GM12875 (cell line): ENCODE measurements at regions not wholly inside any gene's neighbourhood (a gene's known extent, or its start where the extent isn't known, plus 50 kb on each side); places are given as distances from the start of the nearest gene placed in this dataset.

ENCODE experiments used
- H3K4me3 ChIP-seq: one replicate; pipeline ENCODE4 v1.5.1; 2011; ENCODE audit warnings: low read depth, low read length, control low read depth
- CTCF ChIP-seq: IDR thresholded peaks from 2 replicates; pipeline ENCODE4 v1.5.1; 2011; ENCODE audit warnings: low read depth, mild to moderate bottlenecking, control low read depth, inconsistent platforms, low read length, moderate library complexity, borderline replicate concordance; ENCODE audit not compliant: insufficient read depth

DNA sequence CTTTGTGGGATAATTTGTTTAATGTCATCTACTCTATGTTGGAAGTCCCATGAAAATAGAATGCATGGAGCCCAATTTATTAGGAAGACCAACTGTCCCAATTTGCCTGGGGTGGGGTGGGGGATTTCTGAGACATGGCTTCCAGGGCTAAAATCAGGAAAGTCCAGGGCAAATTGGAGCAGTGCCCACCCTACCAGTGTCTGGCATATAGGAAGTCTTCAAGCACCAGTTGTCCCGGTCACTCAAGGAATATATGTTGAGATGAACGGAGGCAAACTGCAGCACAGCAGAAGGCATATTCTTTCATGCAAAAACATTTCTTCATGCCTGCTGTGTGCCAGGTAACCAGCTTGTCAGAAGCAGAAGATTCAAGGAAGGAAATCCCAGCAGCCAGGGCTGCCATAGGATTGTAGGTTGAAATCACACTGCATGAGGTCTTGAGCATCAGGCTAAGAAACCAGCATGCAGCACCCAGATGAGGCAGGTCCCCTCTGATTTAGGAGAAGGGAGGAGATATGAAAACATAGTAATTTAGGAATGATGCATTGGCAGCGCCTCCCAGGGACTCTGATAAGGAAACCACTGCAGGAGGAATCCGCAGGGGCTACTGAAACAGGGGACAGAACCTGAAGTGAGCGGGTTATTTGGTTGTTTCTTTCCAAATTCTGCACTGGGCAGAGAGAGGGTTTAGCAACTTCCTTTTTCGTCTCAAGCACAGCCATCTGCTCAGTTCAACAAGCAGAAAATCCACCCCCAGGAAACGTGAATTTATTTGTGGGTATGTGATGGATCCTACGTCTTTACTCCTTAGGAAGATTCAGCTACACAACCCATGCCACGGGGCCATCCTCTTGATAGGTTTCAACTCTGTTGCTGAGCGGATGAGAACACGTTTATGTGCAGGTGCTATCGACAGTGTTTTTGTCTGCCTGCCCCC is 112.6 kb upstream of the CPEB4 start:
- TF ChIP-seq CTCF, result no peak
- no peak overlapping the region for H3K4me3 ChIP-seq

- no peak overlapping the region for H3K4me3 ChIP-seq
- no peak for TF ChIP-seq CTCF
These were observed 111.0 kb upstream of the CPEB4 start for GRCh38 chr5:173777149-173777548.

DNA sequence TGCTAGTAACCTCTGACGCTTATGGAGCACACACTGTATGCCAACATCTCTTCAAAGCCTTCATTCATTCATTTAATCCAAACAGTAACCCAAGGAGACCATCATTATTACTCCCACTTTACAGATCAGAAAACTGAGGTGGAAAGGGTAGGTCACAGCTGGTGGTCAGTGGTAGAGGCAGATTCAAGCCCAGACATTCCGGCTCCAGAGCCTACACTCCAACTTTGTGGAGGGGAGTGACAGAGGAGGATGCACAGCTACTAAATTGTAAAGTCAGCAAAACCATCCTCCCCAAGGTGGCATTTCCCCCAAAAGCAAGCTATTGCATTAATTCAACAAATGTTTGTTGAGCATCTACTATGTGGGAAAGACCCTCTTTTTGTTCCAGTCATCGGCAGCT is 110.5 kb upstream of the CPEB4 start:
- no peak for TF ChIP-seq CTCF
- H3K4me3 ChIP-seq, result no peak overlapping the region

GRCh38 chr5:173778152-173778782 is 109.9 kb upstream of the CPEB4 start:
- no peak overlapping the region for H3K4me3 ChIP-seq

DNA sequence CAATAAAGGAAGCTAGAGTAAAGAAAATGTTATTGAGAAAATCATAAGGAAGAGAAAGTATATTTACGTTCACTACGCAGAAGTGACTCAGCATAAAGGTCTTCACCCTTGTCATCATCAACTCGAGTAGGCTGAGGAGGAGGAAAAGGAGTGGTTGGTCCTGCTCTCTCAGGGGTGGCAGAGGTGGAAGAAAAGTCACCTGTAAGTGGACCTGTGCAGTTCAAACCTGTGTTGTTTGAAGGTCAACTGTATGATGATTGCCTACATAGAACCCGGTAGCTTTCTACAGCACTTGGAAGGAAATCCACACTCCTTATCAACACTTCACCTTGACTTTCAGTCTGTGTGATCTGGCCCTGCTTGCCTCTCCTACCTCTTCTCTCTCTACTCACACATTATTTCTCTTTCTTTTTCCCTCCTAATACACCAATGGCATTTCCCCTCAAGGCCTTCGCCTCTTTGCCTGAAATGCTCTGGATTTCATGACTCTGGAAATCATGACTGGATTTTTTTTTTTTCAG is 109.3 kb upstream of the CPEB4 start:
- no peak overlapping the region for H3K4me3 ChIP-seq
- no peak for TF ChIP-seq CTCF

More at GRCh38 chr5:173778152-173778782, 109.9 kb upstream of the CPEB4 start:
- TF ChIP-seq CTCF, result no peak

DNA sequence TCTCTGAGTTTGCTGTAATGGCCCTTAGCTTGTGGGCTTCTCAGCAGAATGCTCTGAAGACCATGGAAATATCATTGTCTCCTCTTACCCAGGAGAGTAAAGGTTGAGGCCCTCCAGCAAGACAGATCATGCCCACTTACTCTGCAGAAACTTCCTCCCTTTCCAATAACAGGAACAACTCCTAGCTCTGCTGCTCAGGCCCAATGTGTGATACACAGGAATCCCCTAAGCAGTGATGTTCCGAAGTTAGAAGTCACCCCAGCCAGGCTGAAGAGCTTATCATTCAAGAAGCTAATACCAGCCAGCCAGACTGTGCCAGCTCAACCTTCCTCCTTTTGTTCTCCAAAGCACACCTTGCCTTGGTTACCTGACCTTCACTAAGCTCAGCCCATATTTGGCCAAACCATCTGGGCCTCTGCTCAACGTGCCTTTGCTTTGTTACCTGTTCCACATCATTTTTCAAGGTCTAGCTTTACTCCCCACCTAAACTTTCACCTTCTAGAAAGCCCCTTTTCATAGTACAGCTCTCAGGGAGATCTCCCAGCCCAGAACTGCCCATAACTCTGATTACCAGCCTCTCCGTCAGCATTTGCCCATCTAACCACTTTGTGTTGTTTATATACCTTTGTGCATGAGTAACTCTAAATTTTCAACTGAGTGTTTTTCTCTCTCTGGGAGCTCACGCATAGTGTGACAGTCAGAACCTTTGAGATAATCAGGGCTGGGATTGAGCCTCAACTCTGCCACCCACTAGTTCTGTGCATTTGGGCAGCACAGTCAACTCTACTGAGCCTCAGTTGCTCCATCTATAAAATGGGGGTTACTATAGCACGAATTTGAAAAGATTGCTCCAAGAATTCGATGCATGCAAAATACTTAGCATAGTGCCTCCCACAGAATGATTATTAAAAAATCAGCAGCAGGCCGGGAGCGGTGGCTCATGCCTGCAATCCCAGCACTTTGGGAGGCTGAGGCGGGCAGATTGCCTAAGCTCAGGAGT is 107.6 kb upstream of the CPEB4 start:
- no peak overlapping the region for H3K4me3 ChIP-seq
- no peak for TF ChIP-seq CTCF
